ENCODE measurements at regions not wholly inside any gene's neighbourhood (a gene's known extent, or its start where the extent isn't known, plus 50 kb on each side); places are given as distances from the start of the nearest gene placed in this dataset.

- peak in 2 of 3 experiments; percentile 26 to 61 for DNase-seq
These were observed 117.1 kb upstream of the RGS6 start for GRCh38 chr14:71815110-71815509.

- DNase-seq = no peak
These were observed 107.4 kb upstream of the RGS6 start for GRCh38 chr14:71824816-71825215.

- DNase-seq = peak in 1 of 3 experiments; percentile 41
These were observed 98.8 kb upstream of the RGS6 start for GRCh38 chr14:71833476-71833875.

- no peak for DNase-seq
These were observed 97.7 kb upstream of the RGS6 start for GRCh38 chr14:71834284-71835204.

- no peak for DNase-seq
These were observed 80.0 kb upstream of the RGS6 start for GRCh38 chr14:71852181-71852580.

- DNase-seq = peak; percentile 14 to 68 (median 62)
These were observed 76.7 kb upstream of the RGS6 start for GRCh38 chr14:71855399-71856036.

GRCh38 chr14:71856199-71856919 is 75.9 kb upstream of the RGS6 start:
- DNase-seq = peak in 2 of 3 experiments; percentile 16 to 17

GRCh38 chr14:71863049-71863448 is 69.2 kb upstream of the RGS6 start:
- no peak for DNase-seq

- no peak for DNase-seq
These were observed 68.5 kb upstream of the RGS6 start for GRCh38 chr14:71863766-71864165.
